C4-2B (cell line): ENCODE measurements at regions not wholly inside any gene's neighbourhood (a gene's known extent, or its start where the extent isn't known, plus 50 kb on each side); places are given as distances from the start of the nearest gene placed in this dataset.

Source experiments
- H3K27ac ChIP-seq: fragments of 450-650 bp; 2 replicates; pipeline ENCODE4 v1.5.1; 2017
- CTCF ChIP-seq: fragments of 450-650 bp; conservative IDR thresholded peaks from 2 replicates; pipeline ENCODE4 v1.5.1; 2017; ENCODE audit warnings: mild to moderate bottlenecking
- ZFX ChIP-seq: fragments of 450-650 bp; IDR thresholded peaks from 2 replicates; pipeline ENCODE4 v1.6.1; 2017

DNA sequence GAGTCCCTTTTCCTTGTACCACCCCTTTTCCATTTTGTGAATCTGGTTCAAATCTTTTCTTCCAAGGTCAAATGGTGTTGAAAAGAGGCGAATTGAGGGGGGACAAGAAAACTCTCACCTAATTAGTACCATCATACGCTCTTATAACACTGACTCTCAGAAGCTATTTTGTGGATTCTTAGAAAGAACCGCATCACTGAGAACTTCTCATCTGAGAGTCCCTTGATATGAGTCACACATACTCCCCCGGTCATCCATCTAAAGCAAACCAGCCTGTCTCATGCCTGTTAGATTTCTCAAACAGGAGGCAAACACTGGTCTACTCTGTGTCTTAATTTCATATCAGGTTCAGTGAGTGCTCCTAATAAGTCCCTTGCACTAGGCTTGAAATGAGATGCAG is 76.5 kb upstream of the SPRED1 start:
- no peak overlapping the region for H3K27ac ChIP-seq
- TF ChIP-seq CTCF (no peak), ZFX (no peak)

DNA sequence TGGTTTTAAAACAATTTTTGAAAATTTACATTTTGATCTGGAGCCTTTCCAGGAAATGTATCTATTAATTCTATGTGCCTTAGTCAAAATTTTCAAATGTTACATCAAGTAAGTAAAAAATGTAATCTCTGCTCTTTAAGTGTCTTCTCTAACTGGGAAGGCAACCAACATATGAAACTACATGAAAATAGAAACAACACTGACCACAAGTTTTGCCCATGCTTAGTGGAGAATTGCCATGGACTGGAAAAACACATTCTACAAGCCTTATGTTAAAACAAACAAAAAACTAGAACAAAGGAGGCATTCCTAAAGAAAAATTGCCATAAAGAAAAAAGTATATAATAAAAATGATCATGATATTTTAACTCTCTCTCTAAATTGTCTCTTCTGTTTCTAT is 75.9 kb upstream of the SPRED1 start:
- no peak for TF ChIP-seq CTCF
- no peak overlapping the region for H3K27ac ChIP-seq

- H3K27ac ChIP-seq: no peak overlapping the region
- TF ChIP-seq CTCF (no peak), ZFX (no peak)
These were observed 69.7 kb upstream of the SPRED1 start for GRCh38 chr15:38182900-38183299.

DNA sequence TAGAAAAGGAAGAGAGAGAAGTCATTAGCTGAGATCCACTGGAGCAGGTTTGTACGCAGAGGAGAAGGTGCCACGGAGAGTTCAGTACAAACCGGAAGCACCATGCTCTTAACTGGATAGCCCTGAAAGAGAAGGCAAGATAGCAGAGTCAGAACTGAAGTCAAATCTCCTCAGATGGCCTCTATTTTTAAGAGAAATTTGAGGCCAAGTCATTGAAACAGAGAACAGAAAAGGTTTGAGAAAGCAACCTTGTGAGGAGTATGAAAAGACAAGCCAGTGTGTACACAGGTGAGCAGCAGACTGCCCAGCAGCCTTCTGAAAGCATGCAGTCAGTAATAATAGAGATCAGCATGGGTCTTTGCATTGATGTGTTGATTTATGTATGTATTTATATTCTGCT is 66.1 kb upstream of the SPRED1 start:
- no peak for TF ChIP-seq ZFX
- TF ChIP-seq CTCF: no peak
- H3K27ac ChIP-seq: no peak overlapping the region

DNA sequence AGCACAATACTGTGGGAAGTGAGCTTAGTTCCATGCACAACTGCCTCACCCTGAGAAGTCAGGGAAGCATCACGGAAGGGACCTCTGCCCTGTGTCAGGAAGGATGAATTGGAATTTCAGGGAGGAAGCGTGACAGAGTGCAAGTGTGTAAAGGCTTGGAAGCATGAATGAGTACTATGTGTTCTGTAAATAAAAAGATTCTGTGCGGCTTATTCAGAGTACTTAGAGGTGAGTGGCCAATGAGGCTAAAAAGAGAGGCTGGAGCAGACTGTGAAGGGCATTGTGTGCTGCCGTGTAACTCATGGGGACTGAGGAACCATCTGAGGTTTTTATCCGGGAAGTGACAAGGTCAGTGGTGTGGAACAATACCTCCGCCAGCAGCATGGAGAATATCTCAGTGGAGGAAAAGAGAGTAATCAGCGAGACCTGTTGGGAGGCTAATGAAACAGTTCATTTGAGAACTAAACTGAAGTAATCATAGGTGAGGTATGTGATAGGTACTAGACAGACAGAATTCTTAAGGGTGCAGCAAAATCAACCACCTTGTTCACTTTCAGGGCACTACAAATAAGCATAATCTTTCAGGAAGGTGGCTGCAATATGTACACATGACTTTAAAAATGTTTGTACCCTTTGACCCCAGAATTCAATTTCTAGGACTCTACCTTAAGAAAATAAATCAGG is 64.9 kb upstream of the SPRED1 start:
- TF ChIP-seq ZFX (no peak), CTCF (no peak)
- H3K27ac ChIP-seq: no peak overlapping the region

DNA sequence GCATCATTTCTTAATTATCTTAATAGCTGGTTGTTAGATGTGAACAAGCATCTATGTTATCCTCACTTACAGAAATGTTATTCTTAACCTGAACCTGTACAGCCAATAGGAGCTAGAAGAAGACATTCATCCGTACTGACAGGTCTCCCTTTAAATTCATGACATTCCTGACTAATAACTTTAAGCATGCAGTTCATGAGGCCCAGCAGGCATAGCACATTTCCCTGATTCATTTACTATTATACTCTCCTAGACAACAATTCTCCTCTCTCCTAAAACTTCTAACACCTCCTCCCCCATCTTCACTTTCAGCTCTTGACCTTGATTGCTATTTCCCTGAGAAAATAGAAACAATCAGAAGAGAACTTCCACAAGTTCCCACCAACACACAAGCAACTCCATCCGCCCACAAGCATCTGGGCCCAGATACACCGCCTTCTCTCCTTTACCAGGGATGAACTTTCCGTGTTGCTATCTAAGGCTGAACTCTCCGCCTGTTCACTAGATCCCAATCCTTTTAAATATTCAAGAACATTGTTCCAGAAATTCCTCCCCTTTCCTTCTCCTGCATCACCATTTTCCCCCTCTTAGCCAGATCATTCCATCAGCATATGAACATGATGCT is 62.9 kb upstream of the SPRED1 start:
- H3K27ac ChIP-seq: no peak overlapping the region
- TF ChIP-seq ZFX (no peak), CTCF (no peak)

GRCh38 chr15:38190501-38190900 is 62.1 kb upstream of the SPRED1 start:
- H3K27ac ChIP-seq: no peak overlapping the region

More at GRCh38 chr15:38190501-38190900, 62.1 kb upstream of the SPRED1 start:
- no peak for TF ChIP-seq ZFX
- TF ChIP-seq CTCF: no peak
